ENCODE measurements at regions not wholly inside any gene's neighbourhood (a gene's known extent, or its start where the extent isn't known, plus 50 kb on each side); places are given as distances from the start of the nearest gene placed in this dataset.

- CTCF ChIA-PET = no interaction called here
- TF ChIP-seq FOXM1 (IDR thresholded peaks at IDR 0.05; ENCODE audit: borderline replicate concordance) (no peak), FOXK2 (IDR thresholded peaks at IDR 0.05) (no peak), L3MBTL2 (conservative IDR thresholded peaks at IDR 0.05) (no peak), HDGF (IDR thresholded peaks at IDR 0.05; ENCODE audit: borderline replicate concordance) (no peak), FOXA1 (IDR thresholded peaks at IDR 0.05) (no peak), BHLHE40 (IDR thresholded peaks at IDR 0.05; ENCODE audit: borderline replicate concordance) (no peak), CTBP1 (IDR thresholded peaks at IDR 0.05; ENCODE audit: borderline replicate concordance) (no peak), NFRKB (IDR thresholded peaks at IDR 0.05) (no peak), SP1 (IDR thresholded peaks at IDR 0.05) (no peak), SUZ12 (IDR thresholded peaks at IDR 0.05) (no peak)
- POLR2A ChIA-PET = no interaction called here
- DNase-seq (ENCODE audit: extremely low spot score) = peak; percentile 63
Measured at GRCh38 chr3:28575746-28576613, 227.4 kb upstream of the AZI2 start.

GRCh38 chr3:28576614-28577200 lies 228.1 kb upstream of the AZI2 start:
- CTCF ChIA-PET = no interaction called here
- TF ChIP-seq SUZ12 (IDR thresholded peaks at IDR 0.05) = no peak
- TF ChIP-seq FOXK2 (IDR thresholded peaks at IDR 0.05) = no peak
- no peak for TF ChIP-seq TARDBP (IDR thresholded peaks at IDR 0.05)
- no peak for TF ChIP-seq BHLHE40 (IDR thresholded peaks at IDR 0.05; ENCODE audit: borderline replicate concordance)
- TF ChIP-seq L3MBTL2 (conservative IDR thresholded peaks at IDR 0.05) = no peak
- no peak for TF ChIP-seq ELF4 (IDR thresholded peaks at IDR 0.05)
- TF ChIP-seq ARNT (IDR thresholded peaks at IDR 0.05) = no peak
- no peak for TF ChIP-seq NFRKB (IDR thresholded peaks at IDR 0.05)
- no peak for TF ChIP-seq FOXA1 (IDR thresholded peaks at IDR 0.05)
- no peak for TF ChIP-seq SP1 (IDR thresholded peaks at IDR 0.05)
- TF ChIP-seq CTBP1 (IDR thresholded peaks at IDR 0.05; ENCODE audit: borderline replicate concordance) = no peak
- no peak for TF ChIP-seq FOXM1 (IDR thresholded peaks at IDR 0.05; ENCODE audit: borderline replicate concordance)
- TF ChIP-seq PKNOX1 (IDR thresholded peaks at IDR 0.05) = no peak
- no peak for TF ChIP-seq LEF1 (IDR thresholded peaks at IDR 0.05; ENCODE audit: borderline replicate concordance)
- TF ChIP-seq ZNF384 (IDR thresholded peaks at IDR 0.05) = no peak
- no peak for TF ChIP-seq HDGF (IDR thresholded peaks at IDR 0.05; ENCODE audit: borderline replicate concordance)
- peak; percentile 12 for DNase-seq (ENCODE audit: extremely low spot score)
- POLR2A ChIA-PET = interaction anchor here (1.1 kb wide), 1 partner anchor 14 kb away, joined by 3 read pairs; no protein-coding TSS in a partner anchor

GRCh38 chr3:28577941-28578500 lies 229.4 kb upstream of the AZI2 start:
- POLR2A ChIA-PET = interaction anchor here (1.1 kb wide), 1 partner anchor 12 kb away, joined by 3 read pairs; no protein-coding TSS in a partner anchor

GRCh38 chr3:28586325-28586724 lies 237.7 kb upstream of the AZI2 start:
- TF ChIP-seq NFRKB (IDR thresholded peaks at IDR 0.05) = no peak
- no peak for TF ChIP-seq BHLHE40 (IDR thresholded peaks at IDR 0.05; ENCODE audit: borderline replicate concordance)
- no peak for DNase-seq (ENCODE audit: extremely low spot score)
- ChIA-PET POLR2A (no interaction called here), CTCF (no interaction called here)

More at GRCh38 chr3:28577941-28578500, 229.4 kb upstream of the AZI2 start:
- CTCF ChIA-PET = no interaction called here
- no peak for DNase-seq (ENCODE audit: extremely low spot score)
- TF ChIP-seq PKNOX1 (IDR thresholded peaks at IDR 0.05) = no peak
- no peak for TF ChIP-seq HDGF (IDR thresholded peaks at IDR 0.05; ENCODE audit: borderline replicate concordance)
- no peak for TF ChIP-seq L3MBTL2 (conservative IDR thresholded peaks at IDR 0.05)
- TF ChIP-seq FOXK2 (IDR thresholded peaks at IDR 0.05) = no peak
- no peak for TF ChIP-seq CTBP1 (IDR thresholded peaks at IDR 0.05; ENCODE audit: borderline replicate concordance)
- no peak for TF ChIP-seq FOXM1 (IDR thresholded peaks at IDR 0.05; ENCODE audit: borderline replicate concordance)
- TF ChIP-seq FOXA1 (IDR thresholded peaks at IDR 0.05) = no peak
- no peak for TF ChIP-seq LEF1 (IDR thresholded peaks at IDR 0.05; ENCODE audit: borderline replicate concordance)
- no peak for TF ChIP-seq ELF4 (IDR thresholded peaks at IDR 0.05)
- TF ChIP-seq SUZ12 (IDR thresholded peaks at IDR 0.05) = no peak
- TF ChIP-seq BHLHE40 (IDR thresholded peaks at IDR 0.05; ENCODE audit: borderline replicate concordance) = no peak
- no peak for TF ChIP-seq TARDBP (IDR thresholded peaks at IDR 0.05)
- no peak for TF ChIP-seq NFRKB (IDR thresholded peaks at IDR 0.05)
- TF ChIP-seq ZNF384 (IDR thresholded peaks at IDR 0.05) = no peak
- TF ChIP-seq ARNT (IDR thresholded peaks at IDR 0.05) = no peak

- no peak for DNase-seq (ENCODE audit: extremely low spot score)
- TF ChIP-seq SP1 (IDR thresholded peaks at IDR 0.05) (no peak), L3MBTL2 (conservative IDR thresholded peaks at IDR 0.05) (no peak), FOXA1 (IDR thresholded peaks at IDR 0.05) (no peak), NFRKB (IDR thresholded peaks at IDR 0.05) (no peak), SUZ12 (IDR thresholded peaks at IDR 0.05) (no peak), ARNT (IDR thresholded peaks at IDR 0.05) (no peak), FOXM1 (IDR thresholded peaks at IDR 0.05; ENCODE audit: borderline replicate concordance) (no peak), PKNOX1 (IDR thresholded peaks at IDR 0.05) (no peak), TARDBP (IDR thresholded peaks at IDR 0.05) (no peak), ZNF384 (IDR thresholded peaks at IDR 0.05) (no peak), ELF4 (IDR thresholded peaks at IDR 0.05) (no peak), FOXK2 (IDR thresholded peaks at IDR 0.05) (no peak)
- ChIA-PET POLR2A (no interaction called here), CTCF (no interaction called here)
Measured at GRCh38 chr3:28587723-28588122, 239.1 kb upstream of the AZI2 start.

Data from HEK293T (cell line).